Heart right ventricle (tissue), 16 donors: ENCODE measurements at regions not wholly inside any gene's neighbourhood (a gene's known extent, or its start where the extent isn't known, plus 50 kb on each side); places are given as distances from the start of the nearest gene placed in this dataset.

Experiments used
- ATAC-seq, 8 donors: fragments of 200-7000 bp; cut with Tn5 transposase; one replicate each; pipeline ENCODE4 v1.9.1; 2020; ENCODE audit warnings: mild to moderate bottlenecking in 8 of 8, moderate library complexity in 8 of 8, moderate number of reproducible peaks in 1 of 8
- DNase-seq, 2 donors: peaks; one replicate each; pipeline ENCODE4 v3.0.0-alpha.2; 2020
- H3K27ac ChIP-seq, 10 donors: fragments of 200-600 bp; sonication (generic) in 2 of 10; one replicate each; pipeline versions ENCODE4 v1.5.0 to v1.8.0; 2020 to 2022; ENCODE audit warnings: mild to moderate bottlenecking in 3 of 10
- H3K27me3 ChIP-seq, 7 donors: fragments of 200-600 bp; one replicate each; pipeline ENCODE4 v1.8.0; 2021 to 2022; ENCODE audit warnings: mild to moderate bottlenecking in 2 of 7
- H3K36me3 ChIP-seq, 9 donors: fragments of 200-600 bp; sonication (generic) in 1 of 9; one replicate each; pipeline versions ENCODE4 v1.5.0 to v1.8.0; 2020 to 2022; ENCODE audit warnings: mild to moderate bottlenecking in 2 of 9
- H3K4me1 ChIP-seq, 9 donors: fragments of 200-600 bp; sonication (generic) in 1 of 9; one replicate each; pipeline versions ENCODE4 v1.5.0 to v1.8.0; 2020 to 2022; ENCODE audit warnings: mild to moderate bottlenecking in 4 of 9
- H3K4me3 ChIP-seq, 10 donors: fragments of 200-600 bp; sonication (generic) in 2 of 10; one replicate each; pipeline versions ENCODE4 v1.5.0 to v1.8.0; 2020 to 2022; ENCODE audit warnings: mild to moderate bottlenecking in 7 of 10, moderate library complexity in 2 of 10
- H3K9me3 ChIP-seq, 11 donors: fragments of 200-600 bp in 10 of 11; sonication (generic) in 2 of 11; one replicate each; pipeline versions ENCODE4 v1.5.0 to v1.8.0; 2013 to 2022; ENCODE audit warnings: mild to moderate bottlenecking in 2 of 11, control low read depth in 1 of 11, moderate library complexity in 1 of 11
- CTCF ChIP-seq, 9 donors: fragments of 200-600 bp; sonication (generic) in 2 of 9; IDR thresholded peaks; one replicate each; pipeline versions ENCODE4 v1.5.0 to v1.8.0; 2021 to 2022; ENCODE audit warnings: antibody characterized with exemption in 9 of 9, mild to moderate bottlenecking in 5 of 9, moderate library complexity in 1 of 9
- WGBS, 2 donors: extraction: QIAGEN DNeasy Blood & Tissue Kit; methylation state at CpG; one replicate each; pipeline ENCODE4 v1.1.7; 2013; ENCODE audit warnings: inconsistent platforms in 1 of 2; 5-methylcytosine and 5-hydroxymethylcytosine counted together
- intact Hi-C, 10 donors: fragments of 100-400 bp; cut with DNase I; formaldehyde crosslinking; loops; one replicate each; pipeline versions ENCODE4 v1.11.1 to v1.14.2; 2022
- donor health status: Arrhythmogenic right ventricular cardiomyopathy.
- donor health status: ischemic (EF 13 %, LVEDD 7.1; RV severe dilation, severe dysfunction).
- donor health status: healthy with polysubstance abuse.
- donor health status: DM: no; HTN: yes; CAD: no.
- donor health status: DM: no; HTN: no; CAD: no.
- donor health status: ischemic (EF 25% LVEDD 6.9; RV normal size, moderate dysfunction).
- donor health status: ischemic (EF 25% LVEDD 5.7; RV mildly dilated, moderate dysfunction).
- donor health status: healthy.
- donor health status: DM: yes; HTN: yes; CAD: no.
- donor health status: Ischemic cardiomyopathy.
- donor health status: ischemic (EF 35%, LVEDD 5.7; RV mildly dilated, moderate dysfunction).
- donor health status: nonischemic (EF 11% LVEDD 7.7; RV severe dilation, severe dysfunction).
- donor health status: DM: yes; HTN: yes; CAD: no.
- donor health status: PGD.
- donor health status: ischemic (EF 29% LVEDD 5.4; RV normal size, mild dysfunction).
- donor health status: nonischemic (EF 23%, LVEDD 6.1; RV moderate dilation, normal function).

- H3K36me3 ChIP-seq: no peaks in the 10 kb centered on the region
- H3K4me3 ChIP-seq: no peak overlapping the region
- H3K27me3 ChIP-seq: no peaks in the 10 kb centered on the region
- no peak overlapping the region for H3K27ac ChIP-seq
- H3K4me1 ChIP-seq: no peaks in the 10 kb centered on the region
- intact Hi-C loops: no loop called here
- DNase-seq (no peak), ATAC-seq (no peak)
- no peak for TF ChIP-seq CTCF (IDR thresholded peaks at IDR 0.05)
- peaks cover 0 to 40% (median 12%) of the 10 kb centered on the region in 11 donors for H3K9me3 ChIP-seq
- WGBS, 2 donors: 53 to 85% methylated on average over 1 of the region's 1 CpG
Observed at GRCh38 chr7:89857767-89858166, 296.5 kb upstream of the STEAP1 start.

- WGBS, 2 donors: 82 to 84% methylated on average over 3 of the region's 3 CpGs
Observed at GRCh38 chr7:89887489-89887888, 266.8 kb upstream of the STEAP1 start.

GRCh38 chr7:89908736-89909135, 245.5 kb upstream of the STEAP1 start:
- Histone ChIP-seq H3K27me3 (no peaks in the 10 kb centered on the region), H3K36me3 (no peaks in the 10 kb centered on the region), H3K4me1 (no peaks in the 10 kb centered on the region), H3K27ac (no peak overlapping the region), H3K4me3 (no peak overlapping the region), H3K9me3 (no peaks in the 10 kb centered on the region)
- no peak for TF ChIP-seq CTCF (IDR thresholded peaks at IDR 0.05)
- ATAC-seq: no peak
- no peak for DNase-seq
- intact Hi-C loops: no loop called here
- WGBS, 2 donors: 61 to 66% methylated on average over 2 of the region's 2 CpGs

More at GRCh38 chr7:89887489-89887888, 266.8 kb upstream of the STEAP1 start:
- H3K4me1 ChIP-seq: no peaks in the 10 kb centered on the region
- H3K9me3 ChIP-seq: no peaks in the 10 kb centered on the region
- no peak for DNase-seq
- ATAC-seq: no peak
- intact Hi-C loops: no loop called here
- H3K36me3 ChIP-seq: no peaks in the 10 kb centered on the region
- no peak for TF ChIP-seq CTCF (IDR thresholded peaks at IDR 0.05)
- no peaks in the 10 kb centered on the region for H3K27me3 ChIP-seq
- H3K4me3 ChIP-seq: no peak overlapping the region
- H3K27ac ChIP-seq: no peak overlapping the region

DNA sequence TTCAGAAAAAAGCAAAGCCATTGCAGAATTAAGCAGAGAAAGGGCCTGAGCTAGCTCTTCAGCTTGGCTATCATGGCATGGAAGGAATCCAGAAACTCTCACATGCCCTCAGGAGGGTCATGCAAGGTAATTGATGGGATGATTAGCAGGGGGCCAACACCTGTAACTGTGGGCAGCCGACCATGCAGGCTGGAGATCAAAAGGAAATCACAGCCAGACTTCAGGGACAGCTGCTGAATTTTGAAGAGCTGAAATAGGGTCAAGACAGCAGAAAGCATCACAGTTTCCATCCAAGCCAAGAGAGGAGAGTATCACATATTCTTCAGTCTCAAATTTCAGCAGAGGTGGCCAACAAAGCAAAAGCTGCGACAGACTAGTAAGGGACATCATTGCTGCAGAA, 239.6 kb upstream of the STEAP1 start:
- no peaks in the 10 kb centered on the region for H3K9me3 ChIP-seq
- ATAC-seq (no peak), DNase-seq (no peak)
- H3K27ac ChIP-seq: no peak overlapping the region
- no peaks in the 10 kb centered on the region for H3K27me3 ChIP-seq
- no peak for TF ChIP-seq CTCF (IDR thresholded peaks at IDR 0.05)
- H3K4me3 ChIP-seq: no peak overlapping the region
- intact Hi-C loops: no loop called here
- H3K36me3 ChIP-seq: no peaks in the 10 kb centered on the region
- no peaks in the 10 kb centered on the region for H3K4me1 ChIP-seq
- 32 to 52% methylated on average over 2 of the region's 2 CpGs for WGBS, 2 donors

GRCh38 chr7:89926194-89926593, 228.1 kb upstream of the STEAP1 start:
- no peak for ATAC-seq
- H3K9me3 ChIP-seq: no peaks in the 10 kb centered on the region
- H3K4me1 ChIP-seq: peaks cover 0 to 3% (median 0%) of the 10 kb centered on the region in 9 donors
- no peak for TF ChIP-seq CTCF (IDR thresholded peaks at IDR 0.05)
- WGBS, 2 donors: 69 to 81% methylated on average over 2 of the region's 2 CpGs
- no peak overlapping the region for H3K4me3 ChIP-seq
- no peak for DNase-seq
- intact Hi-C loops: no loop called here
- no peaks in the 10 kb centered on the region for H3K36me3 ChIP-seq
- no peak overlapping the region for H3K27ac ChIP-seq
- no peaks in the 10 kb centered on the region for H3K27me3 ChIP-seq
